ENCODE measurements at regions not wholly inside any gene's neighbourhood (a gene's known extent, or its start where the extent isn't known, plus 50 kb on each side); places are given as distances from the start of the nearest gene placed in this dataset.

GRCh38 chr2:47272905-47273758 lies 96.0 kb upstream of the EPCAM start:
- ChIA-PET CTCF (interaction anchor here (0.7 kb wide), 2 partner anchors 28 to 79 kb away, joined by 3 to 4 read pairs; no protein-coding TSS in a partner anchor), POLR2A (ENCODE audit: low non-redundant PET) (interaction anchor here (0.6 kb wide), 1 partner anchor 864 kb away, joined by 3 read pairs; no protein-coding TSS in a partner anchor)
- no peak for TF ChIP-seq CTCF (conservative IDR thresholded peaks at IDR 0.05; ENCODE audit: low read depth)
- no peak overlapping the region for H3K27ac ChIP-seq
- no peak for DNase-seq (ENCODE audit: low spot score)

- POLR2A ChIA-PET (ENCODE audit: low non-redundant PET): interaction anchor here (0.6 kb wide), 1 partner anchor 863 kb away, joined by 3 read pairs; no protein-coding TSS in a partner anchor
- peak overlapping the region; percentile 62 for H3K27ac ChIP-seq
- CTCF ChIA-PET: interaction anchor here (0.6 to 1.0 kb wide), 5 partner anchors 78 to 600 kb away, joined by 3 to 7 read pairs (median 3); no protein-coding TSS in a partner anchor
- peak; percentile 93 for TF ChIP-seq CTCF (conservative IDR thresholded peaks at IDR 0.05; ENCODE audit: low read depth)
- peak; percentile 67 for DNase-seq (ENCODE audit: low spot score)
Measured at GRCh38 chr2:47272031-47272864, 95.9 kb upstream of the CALM2 start.

- CTCF ChIA-PET: interaction anchor here (0.6 to 1.0 kb wide), 5 partner anchors 78 to 599 kb away, joined by 3 to 7 read pairs (median 3); no protein-coding TSS in a partner anchor
- no peak for DNase-seq (ENCODE audit: low spot score)
Measured at GRCh38 chr2:47271054-47272000, 95.0 kb upstream of the CALM2 start.

GRCh38 chr2:47270421-47270820 lies 94.1 kb upstream of the CALM2 start:
- ChIA-PET CTCF (no interaction called here), POLR2A (ENCODE audit: low non-redundant PET) (no interaction called here)
- no peak for DNase-seq (ENCODE audit: low spot score)
- no peak for TF ChIP-seq CTCF (conservative IDR thresholded peaks at IDR 0.05; ENCODE audit: low read depth)
- H3K27ac ChIP-seq: peak overlapping the region; percentile 25; the same call in 1 of the 2 replicates

More at GRCh38 chr2:47271054-47272000, 95.0 kb upstream of the CALM2 start:
- POLR2A ChIA-PET (ENCODE audit: low non-redundant PET): no interaction called here
- peak overlapping the region; percentile 62 for H3K27ac ChIP-seq
- no peak for TF ChIP-seq CTCF (conservative IDR thresholded peaks at IDR 0.05; ENCODE audit: low read depth)

- ChIA-PET POLR2A (ENCODE audit: low non-redundant PET) (no interaction called here), CTCF (no interaction called here)
- no peak for TF ChIP-seq CTCF (conservative IDR thresholded peaks at IDR 0.05; ENCODE audit: low read depth)
- H3K27ac ChIP-seq: peak overlapping the region; percentile 70
- DNase-seq (ENCODE audit: low spot score): peak; percentile 93
Measured at GRCh38 chr2:47269316-47270232, 93.3 kb upstream of the CALM2 start.

All from RWPE1 (cell line).